HG03039 (cell line): ENCODE measurements at regions not wholly inside any gene's neighbourhood (a gene's known extent, or its start where the extent isn't known, plus 50 kb on each side); places are given as distances from the start of the nearest gene placed in this dataset.

Experiments used
- ATAC-seq: cut with Tn5 transposase; IDR thresholded peaks from one replicate; pipeline ENCODE4 v1.9.1; 2021; ENCODE audit warnings: mild to moderate bottlenecking, moderate library complexity; ENCODE audit not compliant: unreplicated experiment

GRCh38 chr5:124922255-124922975 is 176.0 kb upstream of the ZNF608 start:
- ATAC-seq, result no peak

- ATAC-seq, result no peak
These were observed 176.7 kb upstream of the ZNF608 start for GRCh38 chr5:124923131-124923530.

- ATAC-seq, result no peak
These were observed 178.3 kb upstream of the ZNF608 start for GRCh38 chr5:124924729-124925128.

GRCh38 chr5:124927735-124928134 is 181.3 kb upstream of the ZNF608 start:
- ATAC-seq, result no peak

- ATAC-seq, result no peak
These were observed 182.6 kb upstream of the ZNF608 start for GRCh38 chr5:124929000-124929399.

- ATAC-seq, result no peak
These were observed 186.6 kb upstream of the ZNF608 start for GRCh38 chr5:124932791-124933600.

- ATAC-seq, result peak; percentile 56
These were observed 188.6 kb upstream of the ZNF608 start for GRCh38 chr5:124935065-124935464.

GRCh38 chr5:124936626-124936933 is 190.1 kb upstream of the ZNF608 start:
- ATAC-seq, result peak; percentile 37

- no peak for ATAC-seq
These were observed 194.9 kb upstream of the ZNF608 start for GRCh38 chr5:124941051-124942049.

- no peak for ATAC-seq
These were observed 201.8 kb upstream of the ZNF608 start for GRCh38 chr5:124948062-124948753.

GRCh38 chr5:124948754-124949275 is 202.4 kb upstream of the ZNF608 start:
- no peak for ATAC-seq

GRCh38 chr5:124949862-124950261 is 203.4 kb upstream of the ZNF608 start:
- ATAC-seq, result no peak

GRCh38 chr5:124951105-124951504 is 204.7 kb upstream of the ZNF608 start:
- no peak for ATAC-seq

GRCh38 chr5:124951661-124952060 is 205.2 kb upstream of the ZNF608 start:
- ATAC-seq, result peak; percentile 62

- peak; percentile 87 for ATAC-seq
These were observed 205.6 kb upstream of the ZNF608 start for GRCh38 chr5:124952079-124952478.

GRCh38 chr5:124952566-124952965 is 206.1 kb upstream of the ZNF608 start:
- ATAC-seq, result peak; percentile 63

GRCh38 chr5:124954784-124955183 is 208.3 kb upstream of the ZNF608 start:
- ATAC-seq, result no peak

GRCh38 chr5:124956471-124957029 is 210.1 kb upstream of the ZNF608 start:
- ATAC-seq, result no peak

GRCh38 chr5:124957063-124957462 is 210.6 kb upstream of the ZNF608 start:
- no peak for ATAC-seq

GRCh38 chr5:124960266-124960665 is 213.8 kb upstream of the ZNF608 start:
- no peak for ATAC-seq
